Gastroesophageal sphincter (tissue), 3 donors: ENCODE measurements at regions not wholly inside any gene's neighbourhood (a gene's known extent, or its start where the extent isn't known, plus 50 kb on each side); places are given as distances from the start of the nearest gene placed in this dataset.

ENCODE experiments used
- CTCF ChIP-seq, 4 experiments: fragments of 200-600 bp in 2 of 4; fragments of 450-650 bp in 2 of 4; sonication (generic) in 1 of 4; IDR thresholded peaks; one replicate each; pipeline ENCODE4 v1.5.1; 2017 to 2019; ENCODE audit warnings: antibody characterized with exemption in 4 of 4, mild to moderate bottlenecking in 2 of 4, moderate library complexity in 2 of 4
- POLR2A ChIP-seq, 2 donors: fragments of 450-650 bp; IDR thresholded peaks; one replicate each; pipeline ENCODE4 v1.6.1; 2017; ENCODE audit warnings: antibody characterized with exemption in 2 of 2, mild to moderate bottlenecking in 2 of 2, moderate library complexity in 1 of 2
- POLR2AphosphoS5 ChIP-seq: sonication (generic); formaldehyde crosslinking; IDR thresholded peaks from one replicate; pipeline ENCODE4 v1.6.1; 2017; ENCODE audit warnings: antibody characterized with exemption

GRCh38 chr6:71197780-71198179 is 90.8 kb upstream of the OGFRL1 start:
- TF ChIP-seq CTCF (IDR thresholded peaks at IDR 0.05) (no peak), POLR2A (IDR thresholded peaks at IDR 0.05) (no peak), POLR2AphosphoS5 (no peak)
